NCI-H1436 (cell line): ENCODE measurements at regions not wholly inside any gene's neighbourhood (a gene's known extent, or its start where the extent isn't known, plus 50 kb on each side); places are given as distances from the start of the nearest gene placed in this dataset.
"Not testable (repeated sequence)": the region's sequence is repeated elsewhere in the genome, so short reads cannot be mapped to it uniquely, and the experiment has no call there.

Source experiments
- DNase-seq: peaks from one replicate; lab custom pipeline; 2025; lab: John Stamatoyannopoulos, UW

GRCh38 chr16:85221771-85222154 is 109.5 kb upstream of the CIBAR2 start:
- no peak for DNase-seq

- no peak for DNase-seq
These were observed 110.0 kb upstream of the CIBAR2 start for GRCh38 chr16:85222155-85222863.

GRCh38 chr16:85225257-85225656 is 113.0 kb upstream of the CIBAR2 start:
- DNase-seq = no peak

- DNase-seq = no peak
These were observed 113.4 kb upstream of the CIBAR2 start for GRCh38 chr16:85225721-85226120.

- no peak for DNase-seq
These were observed 115.0 kb upstream of the CIBAR2 start for GRCh38 chr16:85227084-85227945.

GRCh38 chr16:85227946-85228862 is 115.9 kb upstream of the CIBAR2 start:
- no peak for DNase-seq

- DNase-seq = no peak
These were observed 116.7 kb upstream of the CIBAR2 start for GRCh38 chr16:85228970-85229430.

- DNase-seq = no peak
These were observed 117.7 kb upstream of the CIBAR2 start for GRCh38 chr16:85229869-85230462.

GRCh38 chr16:85230764-85231383 is 118.6 kb upstream of the CIBAR2 start:
- DNase-seq = not testable (repeated sequence)

GRCh38 chr16:85231959-85232358 is 119.7 kb upstream of the CIBAR2 start:
- peak; percentile 24 for DNase-seq

- DNase-seq = no peak
These were observed 120.3 kb upstream of the CIBAR2 start for GRCh38 chr16:85232369-85233142.

GRCh38 chr16:85233516-85233915 is 121.2 kb upstream of the CIBAR2 start:
- no peak for DNase-seq

- DNase-seq = no peak
These were observed 122.3 kb upstream of the CIBAR2 start for GRCh38 chr16:85234310-85235204.

GRCh38 chr16:85235991-85236817 is 123.9 kb upstream of the CIBAR2 start:
- DNase-seq = no peak

- no peak for DNase-seq
These were observed 124.5 kb upstream of the CIBAR2 start for GRCh38 chr16:85236818-85237150.

GRCh38 chr16:85237817-85238216 is 125.5 kb upstream of the CIBAR2 start:
- no peak for DNase-seq

GRCh38 chr16:85238233-85238647 is 126.0 kb upstream of the CIBAR2 start:
- DNase-seq = no peak

GRCh38 chr16:85239239-85239638 is 127.0 kb upstream of the CIBAR2 start:
- peak; percentile 46 for DNase-seq

GRCh38 chr16:85239871-85240270 is 127.6 kb upstream of the CIBAR2 start:
- no peak for DNase-seq
